ENCODE measurements at regions not wholly inside any gene's neighbourhood (a gene's known extent, or its start where the extent isn't known, plus 50 kb on each side); places are given as distances from the start of the nearest gene placed in this dataset.

- no peak for TF ChIP-seq CTCF (IDR thresholded peaks at IDR 0.05)
- no peaks in the 10 kb centered on the region for H3K9me3 ChIP-seq
- no peaks in the 10 kb centered on the region for H3K36me3 ChIP-seq
- ATAC-seq (no peak), DNase-seq (no peak)
- H3K4me1 ChIP-seq, result no peaks in the 10 kb centered on the region
- intact Hi-C loops (cut with DNase I), result no loop called here
- H3K27ac ChIP-seq, result no peak overlapping the region
- H3K4me3 ChIP-seq, result no peak overlapping the region
- H3K27me3 ChIP-seq, result no peaks in the 10 kb centered on the region
These were observed 159.5 kb downstream of the YTHDC2 start for GRCh38 chr5:113673041-113673440.

- TF ChIP-seq CTCF (IDR thresholded peaks at IDR 0.05), result no peak
- Histone ChIP-seq H3K4me1 (no peaks in the 10 kb centered on the region), H3K9me3 (no peaks in the 10 kb centered on the region), H3K36me3 (no peaks in the 10 kb centered on the region), H3K4me3 (no peak overlapping the region), H3K27me3 (no peaks in the 10 kb centered on the region), H3K27ac (no peak overlapping the region)
- intact Hi-C loops (cut with DNase I), result no loop called here
- DNase-seq (no peak), ATAC-seq (no peak)
These were observed 161.7 kb downstream of the YTHDC2 start for GRCh38 chr5:113675166-113675565.

GRCh38 chr5:113678202-113678601 lies 164.7 kb downstream of the YTHDC2 start:
- no peaks in the 10 kb centered on the region for H3K27me3 ChIP-seq
- no peak overlapping the region for H3K27ac ChIP-seq
- no peak for TF ChIP-seq CTCF (IDR thresholded peaks at IDR 0.05)
- H3K4me3 ChIP-seq, result no peak overlapping the region
- ATAC-seq (no peak), DNase-seq (no peak)
- no peaks in the 10 kb centered on the region for H3K4me1 ChIP-seq
- H3K9me3 ChIP-seq, result no peaks in the 10 kb centered on the region
- H3K36me3 ChIP-seq, result no peaks in the 10 kb centered on the region
- intact Hi-C loops (cut with DNase I), result no loop called here

GRCh38 chr5:113678924-113679575 lies 165.6 kb downstream of the YTHDC2 start:
- intact Hi-C loops (cut with DNase I), result no loop called here
- DNase-seq (no peak), ATAC-seq (peak; percentile 80)
- Histone ChIP-seq H3K27ac (no peak overlapping the region), H3K27me3 (no peaks in the 10 kb centered on the region), H3K4me1 (no peaks in the 10 kb centered on the region), H3K9me3 (no peaks in the 10 kb centered on the region), H3K4me3 (no peak overlapping the region), H3K36me3 (no peaks in the 10 kb centered on the region)
- peak; percentile 70 for TF ChIP-seq CTCF (IDR thresholded peaks at IDR 0.05)

GRCh38 chr5:113680534-113680933 lies 167.0 kb downstream of the YTHDC2 start:
- no peak for ATAC-seq
- no peak for TF ChIP-seq CTCF (IDR thresholded peaks at IDR 0.05)
- intact Hi-C loops (cut with DNase I), result no loop called here

More at GRCh38 chr5:113680534-113680933, 167.0 kb downstream of the YTHDC2 start:
- Histone ChIP-seq H3K4me1 (no peaks in the 10 kb centered on the region), H3K27me3 (no peaks in the 10 kb centered on the region), H3K36me3 (no peaks in the 10 kb centered on the region), H3K9me3 (no peaks in the 10 kb centered on the region), H3K27ac (no peak overlapping the region), H3K4me3 (no peak overlapping the region)
- no peak for DNase-seq
